Neural crest cell (in vitro differentiated cells): ENCODE measurements at regions not wholly inside any gene's neighbourhood (a gene's known extent, or its start where the extent isn't known, plus 50 kb on each side); places are given as distances from the start of the nearest gene placed in this dataset.

Experiments
- DNase-seq: peaks from one replicate; pipeline ENCODE4 v3.0.0; 2021; ENCODE audit warnings: low read depth, mixed read lengths, low spot score
- H3K27ac Mint-ChIP-seq: one replicate; pipeline ENCODE4 v1.8.0; 2021; ENCODE audit warnings: mild to moderate bottlenecking, mixed read lengths; ENCODE audit not compliant: unreplicated experiment
- H3K27me3 Mint-ChIP-seq: 2 replicates; pipeline ENCODE4 v1.8.0; 2021; ENCODE audit warnings: low read depth, mild to moderate bottlenecking, mixed read lengths
- H3K36me3 Mint-ChIP-seq: 2 replicates; pipeline ENCODE4 v1.8.0; 2021; ENCODE audit warnings: low read depth, mild to moderate bottlenecking, mixed read lengths
- H3K4me1 Mint-ChIP-seq: 2 replicates; pipeline ENCODE4 v1.8.0; 2021; ENCODE audit warnings: mixed read lengths
- H3K4me3 Mint-ChIP-seq: one replicate; pipeline ENCODE4 v1.8.0; 2021; ENCODE audit warnings: mild to moderate bottlenecking, mixed read lengths
- H3K9me3 Mint-ChIP-seq: 2 replicates; pipeline ENCODE4 v1.8.0; 2021; ENCODE audit warnings: mixed read lengths
- TF ChIP-seq, protein P1 (sequence below): fragments of 200-600 bp; sonication (generic); conservative IDR thresholded peaks from 2 replicates; pipeline ENCODE4 v1.5.0; 2021; ENCODE audit warnings: antibody characterized with exemption, mild to moderate bottlenecking

DNA sequence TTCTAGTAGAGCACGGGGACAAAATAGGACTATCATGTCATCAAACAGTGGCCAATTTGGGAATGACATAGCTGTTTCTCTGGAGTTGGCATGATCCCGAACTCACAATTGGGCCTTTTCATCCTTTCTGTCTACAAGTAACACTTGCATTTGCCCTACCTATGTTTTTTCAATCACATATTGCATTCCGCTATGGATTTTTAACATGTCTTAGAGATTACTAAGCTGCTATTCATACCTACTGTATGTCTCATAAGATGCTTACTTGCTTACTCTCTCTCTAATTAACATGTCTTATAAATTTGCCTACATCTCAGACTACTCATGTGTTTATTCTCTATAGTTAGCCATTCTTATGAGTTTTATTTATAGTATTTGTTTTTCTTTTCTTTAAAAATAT is 341.2 kb upstream of the CTNND2 start:
- H3K27ac Mint-ChIP-seq, result no peak overlapping the region
- no peaks in the 10 kb centered on the region for H3K36me3 Mint-ChIP-seq
- H3K4me1 Mint-ChIP-seq, result no peaks in the 10 kb centered on the region
- no peaks in the 10 kb centered on the region for H3K27me3 Mint-ChIP-seq
- TF ChIP-seq, protein P1, sequence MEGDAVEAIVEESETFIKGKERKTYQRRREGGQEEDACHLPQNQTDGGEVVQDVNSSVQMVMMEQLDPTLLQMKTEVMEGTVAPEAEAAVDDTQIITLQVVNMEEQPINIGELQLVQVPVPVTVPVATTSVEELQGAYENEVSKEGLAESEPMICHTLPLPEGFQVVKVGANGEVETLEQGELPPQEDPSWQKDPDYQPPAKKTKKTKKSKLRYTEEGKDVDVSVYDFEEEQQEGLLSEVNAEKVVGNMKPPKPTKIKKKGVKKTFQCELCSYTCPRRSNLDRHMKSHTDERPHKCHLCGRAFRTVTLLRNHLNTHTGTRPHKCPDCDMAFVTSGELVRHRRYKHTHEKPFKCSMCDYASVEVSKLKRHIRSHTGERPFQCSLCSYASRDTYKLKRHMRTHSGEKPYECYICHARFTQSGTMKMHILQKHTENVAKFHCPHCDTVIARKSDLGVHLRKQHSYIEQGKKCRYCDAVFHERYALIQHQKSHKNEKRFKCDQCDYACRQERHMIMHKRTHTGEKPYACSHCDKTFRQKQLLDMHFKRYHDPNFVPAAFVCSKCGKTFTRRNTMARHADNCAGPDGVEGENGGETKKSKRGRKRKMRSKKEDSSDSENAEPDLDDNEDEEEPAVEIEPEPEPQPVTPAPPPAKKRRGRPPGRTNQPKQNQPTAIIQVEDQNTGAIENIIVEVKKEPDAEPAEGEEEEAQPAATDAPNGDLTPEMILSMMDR, result no peak
- no peak overlapping the region for H3K4me3 Mint-ChIP-seq
- no peaks in the 10 kb centered on the region for H3K9me3 Mint-ChIP-seq
- DNase-seq, result no peak

DNA sequence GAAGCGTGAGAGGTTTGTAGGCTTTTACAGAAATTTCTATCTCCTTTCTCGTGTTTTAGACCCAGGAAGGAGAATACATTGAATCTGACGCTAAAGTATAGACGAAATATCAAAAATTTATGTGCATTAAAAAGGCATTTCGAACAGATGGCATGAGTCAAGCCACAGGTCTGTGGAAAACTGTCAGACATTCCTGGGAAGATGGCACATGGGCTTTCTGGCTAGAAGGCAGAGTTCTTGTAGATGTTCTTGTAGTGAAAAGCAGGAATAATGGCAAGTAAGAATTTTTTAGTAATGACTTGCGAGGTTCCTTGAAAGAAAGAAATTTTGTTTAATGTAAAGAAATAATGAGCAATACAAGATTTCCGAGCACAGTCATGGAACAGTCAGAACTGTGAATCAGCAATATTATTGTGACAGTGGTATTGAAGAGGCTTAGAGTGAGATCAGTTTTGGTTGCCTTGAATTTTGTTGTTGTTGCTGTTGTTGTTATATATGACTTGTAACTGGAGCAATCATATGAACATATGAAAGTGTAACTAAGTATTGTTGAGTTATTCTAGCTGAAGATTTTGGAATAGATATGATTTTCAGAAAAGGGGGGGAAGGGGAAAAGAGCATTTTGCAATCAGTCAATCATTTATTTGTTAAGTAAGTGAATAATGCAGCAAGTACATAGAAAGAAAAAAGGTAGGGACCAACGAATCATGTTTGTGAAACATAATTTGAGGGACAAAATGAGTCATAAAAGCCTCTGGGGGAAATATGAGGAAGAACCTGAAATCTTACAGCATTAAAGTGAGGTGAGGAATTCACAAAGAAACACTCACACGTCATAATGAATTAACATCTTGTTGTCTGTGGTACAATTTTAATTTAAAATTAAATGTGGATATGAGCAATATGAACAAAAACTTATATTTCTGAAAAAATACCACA is 339.0 kb upstream of the CTNND2 start:
- TF ChIP-seq, protein P1, result no peak

DNA sequence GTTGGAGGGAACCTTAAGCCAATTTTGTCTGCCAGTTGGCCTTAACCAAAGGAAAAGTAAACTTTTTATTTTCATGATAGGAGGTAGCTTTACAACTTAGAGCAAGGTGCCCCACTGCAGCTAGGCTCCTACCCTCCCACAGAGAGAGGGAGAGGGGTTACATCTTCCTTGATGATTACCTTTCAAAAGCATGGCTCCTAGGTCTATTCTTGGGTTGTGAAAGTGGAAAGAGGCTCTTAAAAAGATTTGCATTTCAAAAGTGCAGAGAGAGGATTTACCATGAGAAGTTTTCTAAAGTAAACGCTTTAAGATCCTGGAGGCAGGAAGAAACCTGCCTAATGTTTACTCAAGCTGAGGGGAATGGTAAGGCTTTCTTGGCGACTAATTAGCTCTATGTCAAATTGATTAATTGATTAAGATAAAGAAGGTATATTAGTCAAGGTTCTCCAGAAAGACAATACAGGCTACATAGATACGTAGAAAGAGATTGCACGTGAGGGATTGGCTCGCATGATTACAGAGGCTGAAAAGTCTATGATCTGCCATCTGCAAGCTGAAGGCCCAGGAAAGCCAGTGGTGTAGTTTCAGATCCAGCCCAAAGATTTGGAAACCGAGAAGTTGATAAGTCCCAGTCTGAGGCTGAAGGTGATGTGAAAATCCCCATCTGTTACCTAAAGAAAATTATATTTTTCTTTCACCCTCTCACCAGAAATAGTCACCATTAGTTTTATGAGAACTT is 333.8 kb upstream of the CTNND2 start:
- TF ChIP-seq, protein P1, result no peak
- Mint-ChIP-seq H3K36me3 (no peaks in the 10 kb centered on the region), H3K27me3 (no peaks in the 10 kb centered on the region), H3K4me3 (no peak overlapping the region), H3K27ac (no peak overlapping the region), H3K4me1 (no peaks in the 10 kb centered on the region), H3K9me3 (peaks cover 10% of the 10 kb centered on the region)
- DNase-seq, result no peak

More for the DNA sequence above, 339.0 kb upstream of the CTNND2 start:
- no peak overlapping the region for H3K27ac Mint-ChIP-seq
- H3K27me3 Mint-ChIP-seq, result no peaks in the 10 kb centered on the region
- H3K4me1 Mint-ChIP-seq, result no peaks in the 10 kb centered on the region
- no peaks in the 10 kb centered on the region for H3K9me3 Mint-ChIP-seq
- DNase-seq, result no peak
- H3K4me3 Mint-ChIP-seq, result no peak overlapping the region
- H3K36me3 Mint-ChIP-seq, result no peaks in the 10 kb centered on the region

DNA sequence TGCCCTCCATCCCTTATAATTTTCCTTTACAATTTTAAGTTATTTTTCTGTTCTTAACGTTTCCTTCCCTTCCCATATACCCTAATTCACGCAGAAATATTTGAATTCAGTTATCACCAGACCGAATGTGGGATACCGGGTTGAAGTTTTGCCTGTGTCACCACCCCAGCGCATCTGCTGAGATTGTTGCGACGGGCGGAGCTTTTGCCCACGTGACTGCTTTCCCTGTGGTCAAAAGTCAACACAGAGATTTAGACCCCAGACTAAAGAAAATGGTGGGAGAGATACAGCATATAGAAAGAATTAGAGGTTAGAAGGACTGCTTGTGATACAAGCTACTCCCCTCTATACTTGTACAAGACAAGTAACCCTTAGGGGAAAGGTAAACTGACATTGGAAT is 326.4 kb upstream of the CTNND2 start:
- no peak overlapping the region for H3K27ac Mint-ChIP-seq
- H3K9me3 Mint-ChIP-seq, result peaks cover 10% of the 10 kb centered on the region
- TF ChIP-seq, protein P1, result no peak
- H3K36me3 Mint-ChIP-seq, result no peaks in the 10 kb centered on the region
- no peak for DNase-seq
- no peaks in the 10 kb centered on the region for H3K27me3 Mint-ChIP-seq
- H3K4me1 Mint-ChIP-seq, result peaks cover 5% of the 10 kb centered on the region
- H3K4me3 Mint-ChIP-seq, result no peak overlapping the region

DNA sequence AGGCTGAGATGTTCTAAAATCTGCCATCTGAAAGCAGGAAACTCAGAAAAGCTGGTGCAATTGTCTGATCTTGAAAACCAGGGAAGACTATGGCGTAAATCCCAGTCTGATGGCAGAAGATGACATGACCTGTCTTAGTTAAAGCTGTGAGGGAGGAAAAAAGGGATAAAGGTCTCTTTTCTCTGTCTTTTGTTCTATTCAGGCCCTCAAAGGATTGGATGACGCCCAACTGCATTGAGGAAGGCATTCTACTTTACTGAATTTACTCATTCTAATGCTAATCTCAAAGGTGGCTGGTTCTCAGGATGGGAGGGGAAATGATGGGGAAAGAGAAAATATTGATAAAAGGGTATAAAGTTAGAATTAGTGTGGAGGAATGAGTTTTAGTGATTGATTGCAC is 312.8 kb upstream of the CTNND2 start:
- Mint-ChIP-seq H3K27ac (peak overlapping the region; percentile 83), H3K36me3 (no peaks in the 10 kb centered on the region), H3K4me3 (no peak overlapping the region), H3K4me1 (peaks cover 16% of the 10 kb centered on the region), H3K27me3 (no peaks in the 10 kb centered on the region), H3K9me3 (peaks cover 12% of the 10 kb centered on the region)
- no peak for DNase-seq
- TF ChIP-seq, protein P1, result no peak
